CD4-positive, alpha-beta T cell (primary cell): ENCODE measurements at regions not wholly inside any gene's neighbourhood (a gene's known extent, or its start where the extent isn't known, plus 50 kb on each side); places are given as distances from the start of the nearest gene placed in this dataset.

ENCODE experiments used
- ATAC-seq: fragments of 200-7000 bp; cut with Tn5 transposase; one replicate; pipeline ENCODE4 v1.10.0; 2022; ENCODE audit warnings: mild to moderate bottlenecking; ENCODE audit not compliant: poor library complexity
- CTCF ChIA-PET: fragments of 350-600 bp; sonication (Branson Sonifier 250); formaldehyde crosslinking; loops from one replicate; lab custom pipeline; 2021; ENCODE audit warnings: antibody characterized with exemption, inconsistent platforms; lab: Charles Lee
- POLR2A ChIA-PET: fragments of 350-600 bp; sonication (Branson Sonifier 250); formaldehyde crosslinking; loops from one replicate; lab custom pipeline; 2021; ENCODE audit warnings: antibody characterized with exemption, inconsistent platforms; lab: Charles Lee
- DNase-seq, 14 experiments: peaks; one replicate each; pipeline ENCODE4 v3.0.0-alpha.2; 2013 to 2020; ENCODE audit warnings: mixed read lengths in 2 of 14
- H3K27ac ChIP-seq, 2 donors: one replicate each; pipeline versions ENCODE4 v1.5.1 to v1.7.0; 2013; ENCODE audit warnings: low read length in 2 of 2, low read depth in 1 of 2, mild to moderate bottlenecking in 1 of 2
- H3K27me3 ChIP-seq, 2 experiments: 1 replicate in 1 of 2; 2 replicates in 1 of 2; pipeline versions ENCODE4 v1.6.1 to v1.7.0; 2013; ENCODE audit warnings: low read length in 2 of 2, control low read depth in 1 of 2, mild to moderate bottlenecking in 1 of 2, moderate library complexity in 1 of 2; ENCODE audit not compliant: insufficient read depth in 2 of 2, control insufficient read depth in 1 of 2
- H3K36me3 ChIP-seq: one replicate; pipeline ENCODE4 v1.6.1; 2013; ENCODE audit warnings: low read length, control low read depth; ENCODE audit not compliant: insufficient read depth
- H3K4me1 ChIP-seq: one replicate; pipeline ENCODE4 v1.6.1; 2013; ENCODE audit warnings: low read length, control low read depth; ENCODE audit not compliant: insufficient read depth
- H3K4me3 ChIP-seq: one replicate; pipeline ENCODE4 v1.5.1; 2013; ENCODE audit warnings: mild to moderate bottlenecking, low read length, moderate library complexity
- H3K9me3 ChIP-seq, 2 experiments: 1 replicate in 1 of 2; 2 replicates in 1 of 2; pipeline versions ENCODE4 v1.6.1 to v1.7.0; 2013; ENCODE audit warnings: low read length in 2 of 2, mild to moderate bottlenecking in 2 of 2, control low read depth in 1 of 2, moderate library complexity in 1 of 2; ENCODE audit not compliant: control insufficient read depth in 1 of 2, insufficient read depth in 1 of 2
- H3K27ac Mint-ChIP-seq: one replicate; pipeline ENCODE4 v1.8.0; 2020; ENCODE audit warnings: mixed read lengths
- H3K27me3 Mint-ChIP-seq: one replicate; pipeline ENCODE4 v1.8.0; 2021; ENCODE audit warnings: mixed read lengths
- H3K36me3 Mint-ChIP-seq: one replicate; pipeline ENCODE4 v1.8.0; 2021; ENCODE audit warnings: low read depth, mixed read lengths
- H3K4me1 Mint-ChIP-seq: one replicate; pipeline ENCODE4 v1.8.0; 2021; ENCODE audit warnings: low read depth, mixed read lengths
- H3K4me3 Mint-ChIP-seq: one replicate; pipeline ENCODE4 v1.8.0; 2020; ENCODE audit warnings: mild to moderate bottlenecking, mixed read lengths
- H3K9me3 Mint-ChIP-seq: one replicate; pipeline ENCODE4 v1.8.0; 2020; ENCODE audit warnings: mixed read lengths
- intact Hi-C, 2 experiments: fragments of 100-400 bp; cut with DNase I in 1 of 2; cut with micrococcal nuclease in 1 of 2; formaldehyde crosslinking; loops; one replicate each; pipeline versions ENCODE4 v1.15.1 to v1.9.0; 2023 to 2025; cut with DNase I, micrococcal nuclease
- TF ChIP-seq, protein P1 (sequence below): fragments of 200-600 bp; IDR thresholded peaks from one replicate; pipeline ENCODE4 v1.8.0; 2022; ENCODE audit warnings: antibody characterized with exemption, mild to moderate bottlenecking

DNA sequence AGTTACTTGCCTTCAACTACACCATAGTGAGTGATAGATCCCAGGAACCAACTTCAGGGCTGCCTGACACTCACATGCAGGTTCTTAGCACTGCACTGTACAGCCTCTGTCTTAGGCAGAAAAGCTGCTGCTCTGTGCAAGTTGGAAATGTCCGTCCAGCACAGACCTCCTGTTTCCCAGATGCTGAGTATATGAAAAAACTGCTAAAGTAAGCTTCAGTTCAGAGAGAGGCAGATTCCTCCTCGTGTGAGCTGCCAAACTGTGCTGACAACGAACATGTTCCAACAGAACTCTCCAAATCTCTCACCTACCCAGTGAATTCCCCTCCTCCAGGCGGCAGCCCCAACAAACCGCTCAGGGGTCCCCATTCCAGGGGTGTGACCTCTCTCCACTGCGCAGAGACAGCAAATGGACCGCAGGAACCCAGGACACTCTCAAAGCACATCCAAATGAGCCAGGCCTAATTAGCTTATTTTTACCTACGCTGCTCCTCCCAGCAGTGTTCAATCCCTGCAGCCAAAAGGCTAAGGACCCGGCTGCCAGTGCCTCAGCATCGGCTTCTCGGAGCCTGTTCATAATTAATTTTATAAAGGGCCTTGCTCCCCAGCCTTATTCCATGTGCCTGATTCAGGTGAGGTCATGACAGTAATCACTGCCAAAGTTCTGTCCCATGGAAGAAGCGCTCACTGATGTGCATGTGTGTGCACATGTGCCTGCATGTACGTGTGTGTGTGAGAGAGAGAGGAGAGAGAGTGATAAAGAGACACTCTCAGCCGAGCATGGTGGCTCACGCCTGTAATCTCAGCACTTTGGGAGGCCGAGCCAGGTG is 159.5 kb upstream of the AUTS2 start:
- Mint-ChIP-seq H3K27ac (no peak overlapping the region), H3K27me3 (no peaks in the 10 kb centered on the region), H3K9me3 (peaks cover 7% of the 10 kb centered on the region), H3K36me3 (no peaks in the 10 kb centered on the region), H3K4me1 (no peaks in the 10 kb centered on the region), H3K4me3 (no peak overlapping the region)
- H3K4me3 ChIP-seq, result no peak overlapping the region
- ChIA-PET CTCF (no interaction called here), POLR2A (no interaction called here)
- intact Hi-C loops, result no loop called here
- TF ChIP-seq, protein P1, sequence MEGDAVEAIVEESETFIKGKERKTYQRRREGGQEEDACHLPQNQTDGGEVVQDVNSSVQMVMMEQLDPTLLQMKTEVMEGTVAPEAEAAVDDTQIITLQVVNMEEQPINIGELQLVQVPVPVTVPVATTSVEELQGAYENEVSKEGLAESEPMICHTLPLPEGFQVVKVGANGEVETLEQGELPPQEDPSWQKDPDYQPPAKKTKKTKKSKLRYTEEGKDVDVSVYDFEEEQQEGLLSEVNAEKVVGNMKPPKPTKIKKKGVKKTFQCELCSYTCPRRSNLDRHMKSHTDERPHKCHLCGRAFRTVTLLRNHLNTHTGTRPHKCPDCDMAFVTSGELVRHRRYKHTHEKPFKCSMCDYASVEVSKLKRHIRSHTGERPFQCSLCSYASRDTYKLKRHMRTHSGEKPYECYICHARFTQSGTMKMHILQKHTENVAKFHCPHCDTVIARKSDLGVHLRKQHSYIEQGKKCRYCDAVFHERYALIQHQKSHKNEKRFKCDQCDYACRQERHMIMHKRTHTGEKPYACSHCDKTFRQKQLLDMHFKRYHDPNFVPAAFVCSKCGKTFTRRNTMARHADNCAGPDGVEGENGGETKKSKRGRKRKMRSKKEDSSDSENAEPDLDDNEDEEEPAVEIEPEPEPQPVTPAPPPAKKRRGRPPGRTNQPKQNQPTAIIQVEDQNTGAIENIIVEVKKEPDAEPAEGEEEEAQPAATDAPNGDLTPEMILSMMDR, result no peak
- no peak for DNase-seq
- no peak overlapping the region for H3K27ac ChIP-seq
- H3K27me3 ChIP-seq, result no peaks in the 10 kb centered on the region
- no peaks in the 10 kb centered on the region for H3K4me1 ChIP-seq
- peaks cover 0 to 20% of the 10 kb centered on the region in 2 experiments for H3K9me3 ChIP-seq
- no peaks in the 10 kb centered on the region for H3K36me3 ChIP-seq
- ATAC-seq, result no peak

GRCh38 chr7:69439636-69440325 is 158.5 kb upstream of the AUTS2 start:
- ATAC-seq, result no peak
- POLR2A ChIA-PET, result no interaction called here
- CTCF ChIA-PET, result no interaction called here
- Mint-ChIP-seq H3K36me3 (no peaks in the 10 kb centered on the region), H3K9me3 (peaks cover 7% of the 10 kb centered on the region), H3K27ac (no peak overlapping the region), H3K4me3 (no peak overlapping the region), H3K4me1 (no peaks in the 10 kb centered on the region), H3K27me3 (no peaks in the 10 kb centered on the region)
- H3K4me1 ChIP-seq, result no peaks in the 10 kb centered on the region
- intact Hi-C loops, result no loop called here
- TF ChIP-seq, protein P1, result no peak
- no peak overlapping the region for H3K27ac ChIP-seq
- H3K27me3 ChIP-seq, result no peaks in the 10 kb centered on the region
- peaks cover 0 to 22% of the 10 kb centered on the region in 2 experiments for H3K9me3 ChIP-seq
- DNase-seq, result no peak
- H3K36me3 ChIP-seq, result no peaks in the 10 kb centered on the region
- no peak overlapping the region for H3K4me3 ChIP-seq

- Mint-ChIP-seq H3K4me1 (no peaks in the 10 kb centered on the region), H3K9me3 (peaks cover 7% of the 10 kb centered on the region), H3K36me3 (no peaks in the 10 kb centered on the region), H3K27me3 (no peaks in the 10 kb centered on the region), H3K27ac (no peak overlapping the region), H3K4me3 (no peak overlapping the region)
- Histone ChIP-seq H3K4me3 (no peak overlapping the region), H3K27ac (no peak overlapping the region), H3K4me1 (no peaks in the 10 kb centered on the region), H3K27me3 (no peaks in the 10 kb centered on the region), H3K36me3 (no peaks in the 10 kb centered on the region), H3K9me3 (peaks cover 0 to 25% of the 10 kb centered on the region in 2 experiments)
- DNase-seq (no peak), ATAC-seq (no peak)
- ChIA-PET CTCF (no interaction called here), POLR2A (no interaction called here)
- TF ChIP-seq, protein P1, result no peak
- intact Hi-C loops, result no loop called here
Measured at GRCh38 chr7:69440976-69441375, 157.3 kb upstream of the AUTS2 start.
